ENCODE measurements at regions not wholly inside any gene's neighbourhood (a gene's known extent, or its start where the extent isn't known, plus 50 kb on each side); places are given as distances from the start of the nearest gene placed in this dataset.
"Not testable (repeated sequence)": the region's sequence is repeated elsewhere in the genome, so short reads cannot be mapped to it uniquely, and the experiment has no call there.

- TF ChIP-seq SP1 (CRISPR knock-in tag; conservative IDR thresholded peaks at IDR 0.05); CTCF (IDR thresholded peaks at IDR 0.05); E2F1 (CRISPR knock-in tag; IDR thresholded peaks at IDR 0.05); ATF3 (CRISPR knock-in tag; conservative IDR thresholded peaks at IDR 0.05); CBFB (CRISPR knock-in tag; IDR thresholded peaks at IDR 0.05; ENCODE audit: low read depth); USF2 (CRISPR knock-in tag; IDR thresholded peaks at IDR 0.05); TEAD1 (CRISPR knock-in tag; IDR thresholded peaks at IDR 0.05); MLX (CRISPR knock-in tag; IDR thresholded peaks at IDR 0.05); TEAD4 (CRISPR knock-in tag; IDR thresholded peaks at IDR 0.05); MAX (CRISPR knock-in tag; IDR thresholded peaks at IDR 0.05): not testable (repeated sequence)
Observed at GRCh38 chr4:72635931-72636330, 66.9 kb upstream of the ADAMTS3 start.

Data from WTC11 (cell line).